ENCODE measurements at regions not wholly inside any gene's neighbourhood (a gene's known extent, or its start where the extent isn't known, plus 50 kb on each side); places are given as distances from the start of the nearest gene placed in this dataset.

GRCh38 chr17:13352747-13353415, 248.8 kb downstream of the HS3ST3A1 start:
- no peak for DNase-seq (ENCODE audit: low spot score)
- TF ChIP-seq, protein P1, sequence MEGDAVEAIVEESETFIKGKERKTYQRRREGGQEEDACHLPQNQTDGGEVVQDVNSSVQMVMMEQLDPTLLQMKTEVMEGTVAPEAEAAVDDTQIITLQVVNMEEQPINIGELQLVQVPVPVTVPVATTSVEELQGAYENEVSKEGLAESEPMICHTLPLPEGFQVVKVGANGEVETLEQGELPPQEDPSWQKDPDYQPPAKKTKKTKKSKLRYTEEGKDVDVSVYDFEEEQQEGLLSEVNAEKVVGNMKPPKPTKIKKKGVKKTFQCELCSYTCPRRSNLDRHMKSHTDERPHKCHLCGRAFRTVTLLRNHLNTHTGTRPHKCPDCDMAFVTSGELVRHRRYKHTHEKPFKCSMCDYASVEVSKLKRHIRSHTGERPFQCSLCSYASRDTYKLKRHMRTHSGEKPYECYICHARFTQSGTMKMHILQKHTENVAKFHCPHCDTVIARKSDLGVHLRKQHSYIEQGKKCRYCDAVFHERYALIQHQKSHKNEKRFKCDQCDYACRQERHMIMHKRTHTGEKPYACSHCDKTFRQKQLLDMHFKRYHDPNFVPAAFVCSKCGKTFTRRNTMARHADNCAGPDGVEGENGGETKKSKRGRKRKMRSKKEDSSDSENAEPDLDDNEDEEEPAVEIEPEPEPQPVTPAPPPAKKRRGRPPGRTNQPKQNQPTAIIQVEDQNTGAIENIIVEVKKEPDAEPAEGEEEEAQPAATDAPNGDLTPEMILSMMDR (IDR thresholded peaks at IDR 0.05): no peak
- no peaks in the 10 kb centered on the region for H3K27me3 ChIP-seq

DNA sequence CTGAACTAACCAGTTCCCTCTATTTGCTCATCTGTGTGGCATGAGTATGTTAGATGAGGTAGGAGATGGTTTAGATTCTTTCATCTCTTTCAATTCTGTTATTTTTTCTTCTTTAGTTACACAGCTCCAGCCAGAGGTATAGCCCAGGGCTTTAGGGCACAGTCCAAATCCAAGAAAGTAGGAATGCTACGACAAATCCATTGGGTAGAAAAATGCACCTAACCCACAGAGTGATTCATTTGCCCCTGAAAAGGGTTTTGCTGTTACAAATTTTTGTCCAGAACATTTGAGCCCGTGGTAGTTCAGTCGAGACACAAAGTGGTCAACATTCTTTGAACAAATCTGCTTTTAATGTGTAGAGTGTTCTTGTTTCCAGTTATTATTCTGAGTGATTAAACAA, 250.7 kb downstream of the HS3ST3A1 start:
- Histone ChIP-seq H3K4me3 (no peak overlapping the region), H3K27ac (no peak overlapping the region), H3K4me1 (no peaks in the 10 kb centered on the region), H3K9me3 (no peaks in the 10 kb centered on the region), H3K36me3 (no peaks in the 10 kb centered on the region), H3K27me3 (no peaks in the 10 kb centered on the region)
- no peak for DNase-seq (ENCODE audit: low spot score)
- TF ChIP-seq, protein P1 (IDR thresholded peaks at IDR 0.05): no peak

More at GRCh38 chr17:13352747-13353415, 248.8 kb downstream of the HS3ST3A1 start:
- Histone ChIP-seq H3K4me1 (no peaks in the 10 kb centered on the region), H3K9me3 (no peaks in the 10 kb centered on the region), H3K36me3 (no peaks in the 10 kb centered on the region), H3K27ac (no peak overlapping the region), H3K4me3 (no peak overlapping the region)

GRCh38 chr17:13350466-13350865, 251.3 kb downstream of the HS3ST3A1 start:
- Histone ChIP-seq H3K4me3 (no peak overlapping the region), H3K4me1 (no peaks in the 10 kb centered on the region), H3K27me3 (no peaks in the 10 kb centered on the region), H3K36me3 (no peaks in the 10 kb centered on the region), H3K9me3 (no peaks in the 10 kb centered on the region), H3K27ac (no peak overlapping the region)
- no peak for DNase-seq (ENCODE audit: low spot score)
- TF ChIP-seq, protein P1 (IDR thresholded peaks at IDR 0.05): no peak

GRCh38 chr17:13346996-13347762, 254.6 kb downstream of the HS3ST3A1 start:
- Histone ChIP-seq H3K9me3 (no peaks in the 10 kb centered on the region), H3K4me3 (no peak overlapping the region), H3K27me3 (no peaks in the 10 kb centered on the region), H3K4me1 (no peaks in the 10 kb centered on the region), H3K36me3 (no peaks in the 10 kb centered on the region), H3K27ac (no peak overlapping the region)
- no peak for DNase-seq (ENCODE audit: low spot score)
- TF ChIP-seq, protein P1 (IDR thresholded peaks at IDR 0.05): no peak

GRCh38 chr17:13346592-13346991, 255.1 kb downstream of the HS3ST3A1 start:
- Histone ChIP-seq H3K27ac (no peak overlapping the region), H3K27me3 (no peaks in the 10 kb centered on the region), H3K9me3 (no peaks in the 10 kb centered on the region), H3K4me1 (no peaks in the 10 kb centered on the region), H3K36me3 (no peaks in the 10 kb centered on the region), H3K4me3 (no peak overlapping the region)
- TF ChIP-seq, protein P1 (IDR thresholded peaks at IDR 0.05): no peak
- no peak for DNase-seq (ENCODE audit: low spot score)

Data from right atrium auricular region (tissue), 2 donors.